Lung (tissue), 11 donors: ENCODE measurements at regions not wholly inside any gene's neighbourhood (a gene's known extent, or its start where the extent isn't known, plus 50 kb on each side); places are given as distances from the start of the nearest gene placed in this dataset.

ENCODE experiments used
- ATAC-seq: fragments of 200-7000 bp; cut with Tn5 transposase; one replicate; pipeline ENCODE4 v1.9.1; 2020; ENCODE audit warnings: moderate number of reproducible peaks; ENCODE audit not compliant: insufficient read depth, low FRiP score
- DNase-seq, 3 donors: peaks; one replicate each; pipeline ENCODE4 v3.0.0-alpha.2; 2013 to 2017
- H3K27ac ChIP-seq, 2 donors: one replicate each; pipeline ENCODE4 v1.5.1; 2013; ENCODE audit warnings: mild to moderate bottlenecking in 2 of 2, moderate library complexity in 2 of 2, control low read depth in 1 of 2, inconsistent platforms in 1 of 2, low read depth in 1 of 2, low read length in 1 of 2
- H3K27me3 ChIP-seq, 3 donors: one replicate each; pipeline ENCODE4 v1.5.1; 2013; ENCODE audit warnings: low read length in 2 of 3; ENCODE audit not compliant: control insufficient read depth in 3 of 3, insufficient read depth in 3 of 3
- H3K36me3 ChIP-seq, 4 donors: one replicate each; pipeline ENCODE4 v1.5.1; 2013; ENCODE audit warnings: low read length in 4 of 4, mild to moderate bottlenecking in 1 of 4, moderate library complexity in 1 of 4; ENCODE audit not compliant: control insufficient read depth in 4 of 4, insufficient read depth in 4 of 4
- H3K4me1 ChIP-seq, 5 donors: one replicate each; pipeline ENCODE4 v1.5.1; 2013; ENCODE audit warnings: low read length in 5 of 5, mild to moderate bottlenecking in 2 of 5, moderate library complexity in 1 of 5; ENCODE audit not compliant: control insufficient read depth in 5 of 5, insufficient read depth in 5 of 5
- H3K4me3 ChIP-seq: one replicate; pipeline ENCODE4 v1.5.1; 2013; ENCODE audit warnings: mild to moderate bottlenecking, control low read depth, moderate library complexity
- H3K9ac ChIP-seq, 2 donors: one replicate each; pipeline ENCODE4 v1.5.1; 2013; ENCODE audit warnings: low read length in 2 of 2, control low read depth in 1 of 2; ENCODE audit not compliant: insufficient read depth in 1 of 2
- H3K9me3 ChIP-seq, 4 donors: one replicate each; pipeline ENCODE4 v1.5.1; 2013; ENCODE audit warnings: low read length in 3 of 4, mild to moderate bottlenecking in 1 of 4, moderate library complexity in 1 of 4; ENCODE audit not compliant: control insufficient read depth in 4 of 4, insufficient read depth in 3 of 4
- CTCF ChIP-seq: IDR thresholded peaks from 2 replicates; pipeline ENCODE4 v1.5.1; 2012; ENCODE audit warnings: mild to moderate bottlenecking; ENCODE audit errors: control extremely low read depth, extremely low read depth
- WGBS, 2 donors: extraction: QIAGEN DNeasy Blood & Tissue Kit; methylation state at CpG; one replicate each; pipeline ENCODE4 v1.1.7; 2013; 5-methylcytosine and 5-hydroxymethylcytosine counted together
- donor health status: control.
- donor health status: control.
- donor health status: Bipolar disorder and iron deficiency.
- donor health status: healthy.
- donor health status: DM: yes; HTN: yes; CAD: no.

DNA sequence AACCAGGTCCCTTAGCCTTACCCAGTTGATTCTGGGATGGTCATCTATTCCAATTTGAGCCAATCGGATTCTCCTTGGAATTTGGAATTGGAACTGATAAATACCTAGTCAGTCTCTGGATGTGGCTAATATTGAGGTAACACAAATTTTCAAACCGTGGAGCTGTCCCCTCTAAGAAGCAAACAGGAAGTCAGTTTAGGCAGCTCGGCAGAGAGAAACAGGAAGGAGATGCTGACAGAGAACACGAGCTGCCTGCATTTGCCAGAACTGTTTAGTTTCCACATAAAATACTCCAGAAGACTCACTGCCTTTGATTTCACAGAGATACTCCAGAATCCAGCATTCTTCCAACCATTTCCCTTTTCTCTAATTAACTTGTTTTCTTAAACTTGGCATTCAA is 1024.9 kb downstream of the BCL11A start:
- H3K36me3 ChIP-seq, result no peaks in the 10 kb centered on the region
- peak in 1 of 3 donors; percentile 11 for DNase-seq
- H3K9ac ChIP-seq, result no peak overlapping the region
- H3K27me3 ChIP-seq, result no peaks in the 10 kb centered on the region
- 31 to 49% methylated on average over 4 of the region's 4 CpGs for WGBS, 2 donors
- H3K4me1 ChIP-seq, result peaks cover 0 to 6% (median 0%) of the 10 kb centered on the region in 5 donors
- ATAC-seq, result no peak
- no peak for TF ChIP-seq CTCF
- H3K4me3 ChIP-seq, result no peak overlapping the region
- no peaks in the 10 kb centered on the region for H3K9me3 ChIP-seq
- H3K27ac ChIP-seq, result no peak overlapping the region

DNA sequence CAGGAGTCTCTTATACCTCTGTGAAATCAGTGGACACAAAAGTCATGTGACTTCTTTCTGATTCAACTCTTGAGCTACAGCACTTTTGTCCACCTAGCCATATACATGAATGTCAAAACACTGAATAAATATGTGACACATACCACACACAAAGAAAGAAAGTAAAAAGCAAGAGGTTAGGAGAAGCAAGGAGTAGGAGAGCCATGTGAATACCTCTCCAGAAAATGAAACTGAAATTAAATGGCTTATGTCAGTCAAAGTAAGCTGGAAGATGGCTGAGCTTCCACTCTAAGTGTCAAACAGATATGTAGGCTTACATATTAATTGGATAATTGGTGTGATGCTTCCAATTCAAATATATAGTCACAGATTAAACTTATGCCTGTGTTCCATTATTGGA is 1050.5 kb downstream of the BCL11A start:
- Histone ChIP-seq H3K9ac (no peak overlapping the region), H3K36me3 (no peaks in the 10 kb centered on the region), H3K4me1 (no peaks in the 10 kb centered on the region), H3K9me3 (peaks cover 0 to 2% (median 0%) of the 10 kb centered on the region in 4 donors), H3K27ac (no peak overlapping the region), H3K27me3 (no peaks in the 10 kb centered on the region), H3K4me3 (no peak overlapping the region)
- DNase-seq (no peak), ATAC-seq (no peak)
- no peak for TF ChIP-seq CTCF

- no peak for TF ChIP-seq CTCF
- Histone ChIP-seq H3K27me3 (no peaks in the 10 kb centered on the region), H3K27ac (no peak overlapping the region), H3K36me3 (no peaks in the 10 kb centered on the region), H3K9ac (no peak overlapping the region), H3K4me3 (no peak overlapping the region), H3K9me3 (peaks cover 0 to 4% (median 0%) of the 10 kb centered on the region in 4 donors), H3K4me1 (no peaks in the 10 kb centered on the region)
- DNase-seq, result no peak
- no peak for ATAC-seq
- WGBS, 2 donors, result 83 to 94% methylated on average over 2 of the region's 2 CpGs
Measured at GRCh38 chr2:59490994-59491393, 1062.5 kb downstream of the BCL11A start.

- no peak overlapping the region for H3K27ac ChIP-seq
- H3K9ac ChIP-seq, result no peak overlapping the region
- H3K9me3 ChIP-seq, result no peaks in the 10 kb centered on the region
- ATAC-seq (no peak), DNase-seq (no peak)
- no peaks in the 10 kb centered on the region for H3K36me3 ChIP-seq
- 82 to 89% methylated on average over 2 of the region's 2 CpGs for WGBS, 2 donors
- H3K4me3 ChIP-seq, result no peak overlapping the region
- TF ChIP-seq CTCF, result no peak
- no peaks in the 10 kb centered on the region for H3K27me3 ChIP-seq
- H3K4me1 ChIP-seq, result no peaks in the 10 kb centered on the region
Measured at GRCh38 chr2:59490192-59490591, 1063.3 kb downstream of the BCL11A start.
